Choroid plexus epithelial cell (primary cell): ENCODE measurements at regions not wholly inside any gene's neighbourhood (a gene's known extent, or its start where the extent isn't known, plus 50 kb on each side); places are given as distances from the start of the nearest gene placed in this dataset.
A peak's percentile ranks its signal among the peaks of the same experiment; 100 is the strongest.

ENCODE experiments used
- DNase-seq: peaks from one replicate; pipeline ENCODE4 v3.0.0-alpha.2; 2010; ENCODE audit warnings: low read depth
- H3K4me3 ChIP-seq: 2 replicates; pipeline ENCODE4 v1.5.1; 2011; ENCODE audit warnings: low read depth, mild to moderate bottlenecking, control low read depth, low read length, moderate library complexity
- TF ChIP-seq, protein P1 (sequence below): conservative IDR thresholded peaks from 2 replicates; pipeline ENCODE4 v1.5.1; 2011; ENCODE audit warnings: low read depth, mild to moderate bottlenecking, control low read depth, inconsistent platforms, low read length, moderate library complexity

GRCh38 chr10:29005988-29006387 lies 282.9 kb upstream of the LYZL1 start:
- TF ChIP-seq, protein P1, sequence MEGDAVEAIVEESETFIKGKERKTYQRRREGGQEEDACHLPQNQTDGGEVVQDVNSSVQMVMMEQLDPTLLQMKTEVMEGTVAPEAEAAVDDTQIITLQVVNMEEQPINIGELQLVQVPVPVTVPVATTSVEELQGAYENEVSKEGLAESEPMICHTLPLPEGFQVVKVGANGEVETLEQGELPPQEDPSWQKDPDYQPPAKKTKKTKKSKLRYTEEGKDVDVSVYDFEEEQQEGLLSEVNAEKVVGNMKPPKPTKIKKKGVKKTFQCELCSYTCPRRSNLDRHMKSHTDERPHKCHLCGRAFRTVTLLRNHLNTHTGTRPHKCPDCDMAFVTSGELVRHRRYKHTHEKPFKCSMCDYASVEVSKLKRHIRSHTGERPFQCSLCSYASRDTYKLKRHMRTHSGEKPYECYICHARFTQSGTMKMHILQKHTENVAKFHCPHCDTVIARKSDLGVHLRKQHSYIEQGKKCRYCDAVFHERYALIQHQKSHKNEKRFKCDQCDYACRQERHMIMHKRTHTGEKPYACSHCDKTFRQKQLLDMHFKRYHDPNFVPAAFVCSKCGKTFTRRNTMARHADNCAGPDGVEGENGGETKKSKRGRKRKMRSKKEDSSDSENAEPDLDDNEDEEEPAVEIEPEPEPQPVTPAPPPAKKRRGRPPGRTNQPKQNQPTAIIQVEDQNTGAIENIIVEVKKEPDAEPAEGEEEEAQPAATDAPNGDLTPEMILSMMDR: no peak
- no peak for DNase-seq
- no peak overlapping the region for H3K4me3 ChIP-seq

GRCh38 chr10:29007370-29007747 lies 281.5 kb upstream of the LYZL1 start:
- no peak for DNase-seq
- H3K4me3 ChIP-seq: no peak overlapping the region
- TF ChIP-seq, protein P1: no peak

- peak; percentile 95 for DNase-seq
- no peak overlapping the region for H3K4me3 ChIP-seq
- TF ChIP-seq, protein P1: peak; percentile 35
Measured at GRCh38 chr10:29007748-29008610, 280.9 kb upstream of the LYZL1 start.

DNA sequence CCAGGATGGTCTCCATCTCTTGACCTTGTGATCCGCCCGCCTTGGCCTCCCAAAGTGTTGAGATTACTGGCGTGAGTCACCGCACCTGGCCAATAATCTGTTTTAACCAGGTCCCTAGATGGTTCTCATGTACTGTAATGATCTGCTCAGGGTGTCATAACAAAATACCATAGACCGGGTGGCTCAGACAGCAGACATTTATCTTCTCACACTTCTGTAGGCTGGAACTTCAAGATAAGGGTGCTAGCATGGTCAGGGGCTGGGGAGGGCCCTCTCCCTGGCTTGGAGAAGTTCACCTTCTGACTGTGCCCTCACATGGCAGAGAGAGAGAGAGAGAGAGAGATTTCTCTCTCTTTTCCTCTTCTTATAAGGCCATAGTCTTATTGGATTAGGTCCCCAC lies 279.4 kb upstream of the LYZL1 start:
- H3K4me3 ChIP-seq: no peak overlapping the region
- DNase-seq: no peak
- TF ChIP-seq, protein P1: no peak

GRCh38 chr10:29011516-29011915 lies 277.4 kb upstream of the LYZL1 start:
- no peak for DNase-seq
- TF ChIP-seq, protein P1: no peak
- H3K4me3 ChIP-seq: no peak overlapping the region

- no peak overlapping the region for H3K4me3 ChIP-seq
- DNase-seq: no peak
- TF ChIP-seq, protein P1: no peak
Measured at GRCh38 chr10:29012926-29013554, 275.8 kb upstream of the LYZL1 start.
